HG03457 (cell line): ENCODE measurements at regions not wholly inside any gene's neighbourhood (a gene's known extent, or its start where the extent isn't known, plus 50 kb on each side); places are given as distances from the start of the nearest gene placed in this dataset.

Experiments
- ATAC-seq: cut with Tn5 transposase; IDR thresholded peaks from one replicate; pipeline ENCODE4 v1.9.1; 2021; ENCODE audit warnings: moderate number of reproducible peaks; ENCODE audit not compliant: unreplicated experiment

DNA sequence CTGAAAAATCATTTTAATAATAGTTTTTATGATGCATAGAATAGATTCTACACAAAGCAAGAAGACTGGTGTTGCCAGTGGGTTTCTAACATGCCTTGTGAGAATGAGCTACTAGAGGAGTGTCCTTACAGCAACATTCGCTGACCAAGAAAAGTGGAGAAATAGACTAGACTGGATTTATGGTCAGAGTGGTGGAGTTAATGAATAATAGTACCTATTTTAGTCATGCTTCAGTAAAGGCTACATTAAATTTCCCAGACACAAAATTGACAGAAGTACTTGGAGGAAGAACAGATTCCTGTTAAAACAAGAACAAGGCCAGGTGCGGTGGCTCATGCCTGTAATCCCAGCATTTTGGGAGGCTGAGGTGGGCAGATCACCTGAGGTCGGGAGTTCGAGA is 539.2 kb downstream of the ETS1 start:
- no peak for ATAC-seq

DNA sequence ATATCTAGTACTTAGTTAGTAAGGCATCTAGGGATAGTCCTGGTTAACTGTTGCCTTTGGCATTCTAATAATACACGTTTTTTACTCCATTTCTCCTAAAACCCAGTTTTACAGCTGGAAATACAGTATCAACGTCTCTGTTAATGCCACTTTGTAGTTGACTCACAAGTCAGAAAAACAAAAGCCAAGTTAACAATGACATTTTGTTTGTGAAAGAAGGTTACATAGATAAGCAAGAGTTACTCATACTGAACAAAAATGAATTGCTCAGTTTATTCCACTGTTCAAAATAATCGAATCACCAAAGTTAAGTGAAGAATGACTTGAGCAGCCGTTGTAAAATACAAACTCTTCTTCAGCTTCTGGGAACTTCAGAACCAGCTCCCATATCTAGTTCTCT is 540.3 kb downstream of the ETS1 start:
- ATAC-seq: no peak

DNA sequence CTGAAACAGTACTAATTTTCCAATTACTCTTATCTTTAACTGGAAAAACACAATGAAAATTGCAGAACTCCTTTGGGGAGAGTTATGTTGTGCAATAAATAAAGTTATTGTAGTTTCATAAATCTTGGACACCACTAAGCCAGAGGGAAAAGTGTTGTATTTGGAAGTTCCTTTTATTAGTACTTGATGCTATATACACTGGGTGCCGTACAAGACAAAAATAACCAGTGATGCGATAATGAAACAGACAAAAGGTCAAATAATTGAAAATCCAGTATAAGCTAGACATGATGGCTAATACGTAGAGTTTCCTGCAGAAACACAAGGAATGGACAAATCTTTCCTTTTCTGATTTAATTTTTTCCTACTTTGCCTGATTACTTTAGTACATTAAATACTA is 541.1 kb downstream of the ETS1 start:
- no peak for ATAC-seq

DNA sequence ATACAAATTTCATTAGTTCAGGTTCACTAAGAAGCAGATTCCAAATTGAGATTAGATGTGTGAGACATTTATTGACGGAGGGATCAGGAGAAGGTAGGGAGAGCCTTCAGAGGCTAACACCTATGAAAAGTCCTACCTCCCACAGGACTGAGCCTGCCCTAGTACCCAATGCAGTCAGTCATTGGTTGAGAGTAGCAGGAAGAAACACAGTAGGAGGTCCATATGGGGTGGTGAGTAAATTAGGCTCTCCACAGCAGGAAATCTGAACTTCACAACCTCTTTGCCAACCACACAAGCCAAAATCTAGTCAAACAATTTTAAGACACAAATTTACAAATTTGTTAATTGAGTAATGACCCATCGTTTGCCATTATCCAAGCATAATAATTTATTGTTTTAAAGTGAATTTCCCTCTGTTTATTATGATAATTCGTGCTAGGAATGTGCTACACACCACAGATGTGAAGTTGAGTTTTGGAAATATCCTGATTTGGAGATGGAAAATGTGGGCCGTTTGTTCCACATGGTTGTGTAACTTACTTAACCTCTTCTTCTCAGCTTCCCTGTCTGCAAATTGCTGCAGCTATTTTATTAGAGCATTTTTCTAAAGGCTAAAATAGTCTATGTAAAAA is 542.1 kb downstream of the ETS1 start:
- ATAC-seq: no peak

DNA sequence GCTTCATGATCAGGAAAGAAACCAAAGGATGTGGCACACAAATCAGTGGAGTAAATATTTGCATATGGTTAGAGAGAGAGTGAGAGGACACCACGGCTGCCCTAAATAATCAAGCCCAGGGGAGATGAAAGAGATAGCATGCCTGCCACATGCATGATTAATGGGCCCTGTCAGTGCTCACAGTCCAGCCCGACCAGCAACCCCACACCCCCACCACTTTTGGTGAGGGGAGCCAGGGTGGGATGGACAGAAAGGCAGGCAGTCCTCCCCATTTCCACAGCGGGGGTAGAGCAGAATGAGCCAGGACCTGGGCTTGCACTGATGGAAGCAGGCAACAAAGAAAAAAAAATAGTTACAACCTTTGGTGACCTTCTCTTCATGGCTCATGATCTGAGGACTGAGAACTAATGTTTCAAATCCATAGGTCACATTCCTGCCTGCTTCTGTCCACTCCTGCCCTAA is 545.0 kb downstream of the ETS1 start:
- ATAC-seq: no peak

DNA sequence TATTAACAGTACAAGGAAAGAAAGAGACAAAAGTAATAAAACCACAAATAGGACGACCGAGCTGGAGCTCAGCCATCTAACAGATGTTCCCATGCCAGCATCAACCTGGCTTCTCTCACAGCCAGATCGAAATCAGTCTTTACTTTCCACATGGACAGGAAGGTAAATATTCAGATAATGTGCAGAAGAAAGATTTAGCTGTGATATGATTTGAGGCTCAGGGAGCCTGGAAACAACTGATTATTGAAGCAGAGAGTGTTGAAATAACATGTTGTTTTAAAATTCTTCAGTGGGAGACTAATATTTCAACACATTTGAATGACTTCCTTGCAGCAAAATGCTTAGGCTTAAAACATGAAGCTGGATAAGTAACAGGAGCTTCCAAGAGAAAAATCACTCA is 546.8 kb downstream of the ETS1 start:
- ATAC-seq: no peak

DNA sequence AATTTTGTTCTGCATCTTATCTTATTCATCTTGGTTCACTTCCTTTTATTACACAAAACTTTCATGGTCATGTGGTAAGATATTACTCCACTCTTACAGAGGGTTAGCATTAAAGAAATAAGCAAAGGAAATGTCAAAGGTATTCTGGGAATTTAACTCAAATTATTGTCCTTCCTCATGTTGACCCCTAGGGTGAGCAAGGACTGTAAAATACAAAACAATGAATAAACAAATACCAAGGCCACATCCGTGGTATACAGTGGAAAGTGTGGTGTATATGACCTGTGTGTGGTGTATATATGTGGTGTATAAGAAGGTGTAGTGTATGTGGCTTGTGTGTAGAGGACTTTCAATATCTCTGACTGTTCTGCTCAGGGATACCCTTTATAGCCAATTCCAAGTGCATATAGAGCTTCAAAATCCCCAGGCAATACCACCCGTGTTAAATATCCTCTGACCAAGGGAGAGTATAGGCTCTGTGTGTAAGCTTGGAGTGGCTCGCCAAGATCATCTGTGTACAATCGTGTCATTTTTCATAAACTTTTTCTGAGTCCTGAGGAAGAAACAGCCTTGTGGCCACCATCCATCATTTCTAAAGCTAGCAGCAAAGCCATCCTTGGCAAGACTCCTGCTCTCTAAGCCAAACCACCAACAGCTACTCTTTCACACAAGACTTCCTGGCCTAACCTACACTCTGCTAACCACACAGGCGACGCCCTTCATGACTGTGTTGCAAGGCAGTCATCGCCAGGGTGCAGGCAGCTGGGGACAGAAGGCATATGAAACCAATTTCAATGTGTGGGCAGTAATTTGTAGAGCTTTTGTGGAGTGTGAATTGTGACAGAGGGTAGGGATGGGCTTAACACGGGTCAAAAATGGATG is 548.0 kb downstream of the ETS1 start:
- ATAC-seq: peak; percentile 98

DNA sequence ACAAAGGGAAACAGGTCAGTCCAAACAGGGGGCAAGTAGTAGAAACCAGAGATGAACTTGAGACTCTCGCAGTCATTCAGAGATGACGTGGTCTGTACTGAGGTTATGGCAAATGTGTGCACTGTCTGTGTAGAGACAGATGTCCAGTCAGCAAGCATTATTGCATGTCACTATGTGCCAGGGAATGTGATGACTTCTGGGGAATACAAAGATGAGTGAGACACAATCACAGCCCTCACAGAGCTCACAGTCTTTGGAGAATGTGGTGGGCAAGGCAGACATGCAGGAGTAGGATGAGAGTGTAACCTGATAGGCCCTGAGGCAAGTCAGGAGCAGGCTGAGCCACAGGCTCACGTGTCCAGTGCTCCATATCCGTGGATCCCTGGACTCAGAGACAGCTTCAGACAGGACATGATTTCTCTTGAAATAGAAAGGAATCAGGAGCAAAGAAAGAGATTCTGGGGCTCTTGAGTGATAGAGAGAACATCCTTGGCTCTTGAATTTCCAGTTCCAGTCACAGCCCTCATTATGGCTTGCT is 550.7 kb downstream of the ETS1 start:
- ATAC-seq: no peak

DNA sequence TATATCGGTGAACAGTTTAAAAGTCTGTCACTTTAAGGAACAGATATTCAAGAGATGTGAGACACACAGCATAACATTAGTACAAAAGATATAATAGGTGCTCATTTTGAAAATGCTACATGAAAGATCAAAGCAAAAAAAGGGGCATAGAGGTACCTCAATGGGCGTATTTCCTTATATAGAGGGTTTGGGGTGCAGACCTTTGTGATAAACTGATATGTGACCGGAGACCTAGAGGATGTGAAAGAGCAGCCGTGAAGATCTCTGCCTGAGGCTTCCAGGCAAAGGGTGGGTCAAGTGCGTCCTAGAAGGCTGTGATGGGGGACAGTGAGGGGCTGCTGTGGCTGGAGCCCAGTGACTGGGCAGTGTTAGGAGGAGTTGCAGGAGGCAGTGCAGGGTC is 551.4 kb downstream of the ETS1 start:
- ATAC-seq: no peak

DNA sequence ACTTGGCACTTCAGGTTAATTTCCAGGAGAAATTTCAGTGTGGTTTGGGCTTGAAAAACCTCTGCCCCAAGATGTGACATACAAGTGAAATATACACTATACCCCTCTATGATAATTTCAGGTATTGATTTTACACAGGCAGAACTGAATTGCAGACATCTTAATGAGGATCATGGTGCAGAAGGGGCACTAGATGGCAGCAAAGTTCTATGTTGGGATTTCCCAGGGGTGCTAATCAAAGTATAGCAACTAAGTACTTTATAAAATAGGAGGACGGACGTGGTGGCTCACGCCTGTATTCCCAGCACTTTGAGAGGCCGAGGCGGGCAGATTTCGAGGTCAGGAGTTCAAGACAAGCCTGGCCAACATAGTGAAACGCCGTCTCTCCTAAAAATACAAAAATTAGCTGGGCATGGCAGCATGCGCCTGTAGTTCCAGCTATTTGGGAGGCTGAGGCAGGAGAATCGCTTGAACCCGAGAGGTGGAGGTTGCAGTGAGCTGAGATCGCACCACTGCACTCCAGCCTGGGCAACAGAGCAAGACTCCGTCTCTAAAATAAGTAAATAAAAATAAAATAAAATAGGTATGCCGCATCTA is 555.7 kb downstream of the ETS1 start:
- ATAC-seq: peak; percentile 89

DNA sequence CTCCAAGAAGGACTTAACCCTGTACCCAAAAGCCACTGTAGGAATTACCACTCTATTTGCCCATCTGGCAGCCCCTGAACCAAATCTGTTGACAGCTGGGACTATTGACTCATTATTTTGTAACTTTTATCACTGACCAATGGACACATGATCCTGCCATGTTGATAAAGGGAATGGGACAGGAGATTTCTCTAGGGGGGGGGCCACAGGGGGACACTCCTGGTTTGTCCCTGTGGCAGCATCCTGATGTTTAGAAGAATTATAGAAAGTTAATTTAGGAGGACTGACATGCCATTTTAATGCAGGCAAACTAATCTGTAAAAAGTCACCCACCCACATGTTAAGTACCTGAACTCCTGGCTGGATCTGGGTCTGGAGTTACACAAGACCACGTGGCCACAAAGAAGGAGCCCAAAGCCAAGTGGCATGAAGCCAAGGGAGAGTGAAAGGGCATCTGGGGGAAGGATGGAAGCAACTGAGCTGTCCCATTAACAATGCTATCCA is 558.1 kb downstream of the ETS1 start:
- no peak for ATAC-seq

DNA sequence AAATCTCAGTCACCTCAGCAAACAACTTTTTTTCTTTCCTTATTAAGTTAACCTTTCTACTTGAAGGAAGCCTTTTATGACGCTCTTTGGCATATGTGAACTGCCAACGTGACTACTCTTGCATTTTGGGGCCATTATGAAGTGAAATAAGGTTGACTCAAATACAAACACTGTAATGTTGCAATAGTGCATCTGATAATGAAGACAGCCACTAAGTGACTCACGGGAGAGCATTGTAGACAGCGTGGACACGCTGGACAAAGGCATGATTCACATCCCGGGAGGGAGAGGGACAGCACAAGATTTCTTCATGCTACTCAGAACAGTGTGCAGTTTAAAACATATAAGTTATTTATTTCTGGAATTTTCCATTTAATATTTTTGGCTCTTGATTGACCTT is 560.8 kb downstream of the ETS1 start:
- ATAC-seq: no peak

DNA sequence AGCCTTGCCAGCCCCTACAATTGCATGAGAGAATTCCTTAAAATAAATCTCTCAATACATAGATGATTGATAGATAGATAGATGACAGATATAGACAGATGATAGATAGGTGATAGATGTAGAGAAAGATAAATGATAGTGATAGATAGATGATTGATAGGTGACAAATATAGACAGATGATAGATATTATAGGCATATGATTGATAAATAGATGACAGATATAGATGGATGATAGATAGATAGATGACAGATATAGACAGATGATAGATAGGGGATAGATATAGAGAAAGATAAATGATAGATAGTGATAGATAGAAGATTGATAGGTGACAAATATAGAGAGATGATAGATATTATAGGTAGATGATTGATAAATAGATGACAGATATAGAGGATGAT is 564.6 kb downstream of the ETS1 start:
- no peak for ATAC-seq

DNA sequence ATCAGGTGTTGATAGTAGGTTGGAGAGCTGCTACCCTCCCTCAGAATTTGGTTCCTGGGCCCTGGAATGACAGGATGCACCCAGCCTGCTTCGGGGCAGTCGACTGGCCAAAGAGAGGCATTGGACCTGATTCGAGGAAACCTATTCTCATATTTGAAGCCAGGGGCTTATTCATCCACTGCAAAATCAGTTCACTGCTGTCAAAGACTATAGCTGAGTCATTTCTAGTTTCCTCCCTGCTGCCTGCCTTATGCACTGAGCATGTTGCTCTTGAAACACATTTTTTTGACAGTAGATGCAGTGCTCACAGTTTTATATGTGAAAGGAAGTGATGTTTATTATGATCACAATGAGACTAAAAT is 565.4 kb downstream of the ETS1 start:
- ATAC-seq: no peak

DNA sequence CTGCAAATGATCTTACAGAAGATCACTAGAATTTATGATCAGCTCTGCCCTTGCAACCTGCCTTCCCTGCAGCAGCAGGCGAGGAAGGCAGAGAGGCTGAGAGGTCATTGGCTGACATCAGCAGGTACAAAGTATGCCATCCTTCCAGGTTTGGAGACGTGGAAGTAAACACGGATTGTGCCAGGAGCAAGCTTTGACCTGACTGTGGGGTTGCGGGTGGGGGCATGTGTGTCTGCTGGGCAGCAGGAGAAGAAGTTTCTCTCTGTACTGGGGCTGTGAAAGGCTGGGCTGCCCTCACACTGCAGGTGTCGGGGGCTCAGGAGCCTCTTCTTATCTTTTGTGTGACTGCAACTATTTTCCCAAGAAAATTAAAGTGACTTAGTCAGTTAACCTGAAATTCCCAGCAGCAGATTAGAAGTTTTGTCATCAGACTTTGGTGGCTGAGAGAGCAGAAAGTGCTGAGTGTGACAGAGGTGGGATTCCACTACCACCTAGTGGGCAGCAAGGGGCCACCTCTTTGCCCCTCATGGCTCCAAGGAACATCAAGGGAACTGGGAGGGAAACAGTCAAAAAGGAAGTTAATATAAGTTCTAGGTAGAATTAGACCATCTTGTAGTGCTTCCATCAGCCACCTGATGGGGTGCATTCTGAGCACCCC is 565.9 kb downstream of the ETS1 start:
- no peak for ATAC-seq

DNA sequence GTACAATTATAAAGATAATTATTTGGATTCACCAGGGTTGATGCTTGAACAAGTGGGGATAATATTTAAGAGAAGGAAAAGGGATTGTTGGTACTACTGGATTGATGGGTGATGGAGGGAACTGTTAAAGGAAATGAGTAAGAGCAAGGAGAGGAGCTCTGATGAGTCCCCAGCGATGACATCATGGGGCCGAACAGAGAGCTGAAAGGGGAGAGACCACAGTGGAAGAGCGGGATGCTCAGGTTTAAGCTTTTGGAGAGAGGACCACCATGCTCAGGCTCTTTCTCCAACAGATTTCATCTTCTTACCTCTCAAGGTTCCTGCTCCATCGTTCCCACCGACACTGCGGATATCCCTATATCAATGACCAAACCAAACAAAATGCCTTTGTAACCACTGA is 568.7 kb downstream of the ETS1 start:
- no peak for ATAC-seq

DNA sequence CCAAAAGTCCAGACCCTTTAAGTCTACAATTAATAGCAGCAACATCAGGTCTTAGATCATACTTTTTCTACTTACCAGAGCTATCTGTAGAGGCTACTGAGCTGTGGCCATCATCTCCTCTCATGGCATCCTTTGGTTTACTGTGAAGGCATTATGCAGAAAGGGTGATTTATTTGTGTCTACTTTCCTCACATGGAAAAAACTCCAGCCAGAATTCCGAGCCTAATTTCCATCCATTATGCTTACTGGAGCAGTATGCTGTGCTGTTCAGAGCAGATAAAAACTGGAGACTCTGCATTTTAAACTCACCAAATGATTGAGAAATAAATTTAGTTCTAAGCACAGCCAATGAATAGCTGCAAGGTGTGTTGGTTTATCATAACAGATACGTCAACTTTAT is 581.8 kb downstream of the ETS1 start:
- no peak for ATAC-seq

DNA sequence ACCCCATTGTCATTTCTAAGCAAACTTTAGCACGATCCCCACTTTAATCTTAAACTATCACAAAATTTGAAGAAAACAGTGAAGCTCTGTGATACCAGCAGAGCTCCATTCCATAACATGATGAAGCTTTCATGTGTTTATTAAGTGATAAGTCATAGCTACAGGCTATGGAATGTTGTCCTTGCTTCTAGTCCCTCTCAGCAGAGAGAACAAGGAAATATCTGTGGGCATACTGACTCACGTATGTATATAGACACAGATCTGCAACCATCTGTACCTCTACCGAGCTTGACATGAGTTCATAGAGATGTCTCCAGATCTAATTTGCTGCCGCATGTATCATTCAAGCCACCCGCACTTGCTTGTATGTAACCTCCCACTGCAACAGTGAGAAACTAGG is 588.9 kb downstream of the ETS1 start:
- ATAC-seq: no peak

DNA sequence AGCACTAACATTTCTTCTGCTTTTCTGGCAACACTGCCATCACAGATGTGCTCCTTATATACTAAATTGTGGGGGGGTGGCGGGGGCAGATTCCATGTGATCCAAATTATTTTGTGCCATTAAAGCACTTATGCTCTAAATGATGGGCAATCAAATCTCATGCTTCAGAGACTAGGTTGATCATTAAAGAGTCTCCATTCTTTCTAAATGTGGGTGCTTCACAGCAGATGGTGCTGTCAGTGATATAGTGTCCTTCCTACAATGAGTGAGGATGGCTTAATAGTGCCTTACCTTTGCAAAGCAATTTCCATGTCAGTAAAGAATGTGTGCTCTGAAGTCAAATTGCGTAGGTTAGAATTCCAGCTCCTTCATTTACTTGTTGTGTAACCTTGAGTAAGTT is 589.8 kb downstream of the ETS1 start:
- ATAC-seq: no peak

DNA sequence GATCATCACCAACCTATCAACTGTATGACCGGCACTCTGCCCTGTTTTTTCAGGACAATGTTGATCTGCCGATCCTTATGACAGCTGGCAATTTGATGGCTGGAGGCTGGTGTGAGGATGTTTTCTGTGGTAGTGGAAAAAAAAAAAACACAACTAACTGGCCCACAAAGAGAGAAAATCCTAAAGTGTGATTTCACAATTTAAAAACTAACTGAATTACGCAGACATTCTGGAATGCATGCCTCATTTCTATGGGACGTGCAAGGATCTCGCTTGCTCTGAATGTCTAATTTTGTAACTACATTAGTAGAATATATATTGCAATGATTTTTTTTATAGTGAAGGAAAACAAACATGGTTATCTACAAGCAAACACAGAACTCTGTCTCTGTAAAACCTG is 590.5 kb downstream of the ETS1 start:
- no peak for ATAC-seq

DNA sequence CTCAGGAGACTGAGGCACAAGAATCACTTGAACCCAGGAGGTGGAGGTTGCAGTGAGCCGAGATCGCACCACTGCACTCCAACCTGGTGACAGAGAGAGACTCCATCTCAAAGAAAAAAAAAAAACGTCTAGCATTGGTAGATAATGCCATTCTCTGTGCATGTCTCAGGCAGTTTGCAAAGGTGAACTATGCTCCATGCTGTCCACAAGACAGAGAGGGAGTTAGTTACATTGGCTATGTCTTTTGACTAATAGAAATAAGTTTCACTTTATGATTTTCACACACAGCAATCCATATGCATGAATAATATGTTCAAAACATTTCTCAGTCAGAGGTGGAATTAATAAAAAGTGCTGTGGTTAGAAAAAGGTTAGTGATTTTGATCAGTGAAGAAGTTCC is 591.4 kb downstream of the ETS1 start:
- no peak for ATAC-seq
